Epithelial cell of prostate (primary cell): ENCODE measurements at regions not wholly inside any gene's neighbourhood (a gene's known extent, or its start where the extent isn't known, plus 50 kb on each side); places are given as distances from the start of the nearest gene placed in this dataset.
A peak's percentile ranks its signal among the peaks of the same experiment; 100 is the strongest.

ENCODE experiments used
- DNase-seq: peaks from one replicate; pipeline ENCODE4 v3.0.0-alpha.2; 2011; ENCODE audit warnings: low read depth, low spot score
- H3K27ac ChIP-seq: fragments of 450-650 bp; 2 replicates; pipeline ENCODE4 v1.5.1; 2017; ENCODE audit warnings: mild to moderate bottlenecking

DNA sequence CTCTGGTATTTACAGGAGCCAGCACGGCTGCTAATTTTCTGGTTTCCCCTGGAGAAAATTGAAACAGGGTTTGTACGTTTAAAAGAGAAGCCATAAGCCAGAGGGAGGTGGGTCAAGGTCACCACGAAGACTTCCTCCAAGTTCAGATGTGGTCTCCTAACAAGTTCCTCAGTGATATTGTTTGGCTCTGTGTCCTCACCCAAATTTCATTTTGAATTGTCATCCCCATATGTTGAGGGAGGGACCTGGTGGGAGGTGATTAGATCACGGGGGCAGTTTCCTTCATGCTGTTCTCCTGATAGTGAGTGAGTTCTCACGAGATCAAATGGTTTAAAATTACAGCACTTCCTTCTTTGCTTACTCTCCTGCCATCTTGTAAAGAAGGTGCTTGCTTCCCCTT, 295.4 kb upstream of the DAB1 start:
- H3K27ac ChIP-seq, result no peak overlapping the region
- DNase-seq, result no peak

DNA sequence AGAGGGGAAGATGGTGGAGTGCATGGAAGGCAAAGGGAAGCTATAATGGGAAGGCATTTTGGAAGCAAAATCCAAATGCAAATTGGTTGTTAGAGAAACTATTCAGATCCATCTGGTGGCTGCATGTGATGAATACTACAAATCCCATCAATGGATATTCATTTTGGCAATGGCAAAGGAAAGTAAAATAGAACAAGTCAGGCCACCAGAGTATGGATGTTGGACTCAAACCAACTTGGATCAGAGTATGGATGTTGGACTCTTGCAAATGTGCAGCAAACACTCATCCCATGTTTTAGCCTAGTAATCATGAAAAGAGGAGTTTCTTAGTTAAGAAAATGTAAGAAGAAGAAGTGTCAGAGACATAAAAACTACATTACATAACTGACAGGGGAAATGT, 289.6 kb upstream of the DAB1 start:
- no peak for DNase-seq
- no peak overlapping the region for H3K27ac ChIP-seq

DNA sequence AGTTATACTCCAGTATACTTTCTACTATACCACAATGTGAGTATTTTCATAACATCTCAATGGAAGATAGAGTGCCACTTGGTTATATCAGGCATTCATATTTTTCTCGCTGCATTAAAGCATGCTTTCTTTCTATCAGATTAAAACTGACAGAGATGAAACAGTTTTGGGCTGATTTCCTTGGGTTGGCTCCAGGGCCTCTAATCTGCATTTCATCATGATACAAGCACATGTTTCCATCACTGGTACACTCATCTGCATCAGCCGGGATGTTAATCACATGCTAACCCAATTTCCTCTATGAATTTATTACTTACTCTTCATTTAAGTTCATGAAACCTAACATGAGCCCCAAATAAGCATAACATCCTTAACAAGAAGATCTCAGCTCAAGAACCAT, 289.0 kb upstream of the DAB1 start:
- H3K27ac ChIP-seq, result no peak overlapping the region
- no peak for DNase-seq

DNA sequence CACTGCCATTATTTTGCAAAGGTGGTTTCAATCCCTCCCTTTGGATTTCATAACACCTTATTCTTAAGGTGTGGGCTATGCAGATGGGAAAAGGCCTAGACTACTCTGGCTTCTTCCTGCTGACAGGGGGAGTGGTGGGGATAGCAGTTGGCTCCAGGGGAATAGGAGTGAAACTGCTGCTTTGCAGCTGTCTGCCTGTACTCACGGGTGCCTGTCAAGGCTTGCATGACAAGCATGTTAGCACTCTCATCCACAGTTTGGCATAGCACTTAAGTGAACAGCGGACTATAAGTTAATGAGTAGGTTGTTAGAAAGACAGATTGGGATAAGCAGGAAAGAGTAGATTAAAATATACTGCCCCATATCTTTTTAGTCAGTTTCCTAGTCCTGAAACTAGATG, 287.5 kb upstream of the DAB1 start:
- peak; percentile 16 for DNase-seq
- no peak overlapping the region for H3K27ac ChIP-seq

DNA sequence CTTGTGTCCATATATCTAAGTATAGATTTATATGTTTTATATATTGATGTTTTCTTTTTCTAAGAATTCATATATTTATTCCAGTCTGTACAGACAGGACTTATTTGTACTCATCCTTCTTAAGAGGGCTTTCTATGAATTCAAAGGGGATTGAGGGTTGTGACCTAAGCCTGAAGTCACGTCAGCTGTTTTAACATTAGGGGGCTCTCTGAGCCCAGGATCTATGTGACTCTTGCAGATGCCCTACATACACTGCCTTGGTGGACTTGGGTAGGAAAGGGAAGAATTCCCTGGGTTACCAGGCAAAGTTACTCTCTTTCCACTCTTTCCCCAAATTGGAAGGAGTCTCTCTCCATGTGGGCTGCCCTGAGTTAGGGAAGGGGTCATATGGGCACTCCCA, 283.8 kb upstream of the DAB1 start:
- H3K27ac ChIP-seq, result no peak overlapping the region
- no peak for DNase-seq

DNA sequence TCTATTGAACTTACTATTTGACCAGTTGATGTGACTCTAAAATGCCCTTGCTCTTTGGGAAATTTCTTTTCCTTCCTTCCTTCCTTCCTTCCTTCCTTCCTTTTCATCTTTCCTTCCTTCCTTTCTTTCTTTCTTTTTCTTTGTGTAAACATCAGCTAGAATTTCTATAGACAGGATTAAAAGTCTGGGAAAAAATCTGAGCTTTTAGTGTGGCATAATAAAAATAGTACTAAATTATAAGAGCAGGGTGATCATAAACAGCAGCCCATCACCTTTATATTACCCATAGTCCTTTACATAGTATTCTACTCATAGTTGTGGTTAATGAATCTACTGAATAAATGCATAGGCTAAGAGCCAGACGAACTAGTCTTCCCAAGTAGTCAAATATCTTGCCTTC, 281.0 kb upstream of the DAB1 start:
- no peak overlapping the region for H3K27ac ChIP-seq
- no peak for DNase-seq

DNA sequence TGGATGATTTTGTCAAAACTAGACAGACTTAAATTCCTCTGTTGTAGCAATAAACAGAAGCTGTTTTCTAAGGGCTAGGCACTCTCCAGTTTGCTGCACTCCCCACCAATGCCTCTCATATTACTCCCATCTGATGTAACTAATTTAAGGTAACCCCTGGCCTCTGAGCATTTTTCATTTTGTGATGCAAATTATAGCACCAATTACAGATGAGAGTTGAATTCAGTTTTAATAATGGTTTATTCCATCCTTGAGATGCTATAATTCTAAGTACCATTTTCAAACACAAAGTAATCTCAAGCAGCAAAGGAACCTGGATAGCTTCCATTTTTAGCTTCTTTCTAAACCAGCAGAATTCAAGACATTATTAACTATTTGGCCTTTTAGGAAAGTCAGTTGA, 280.4 kb upstream of the DAB1 start:
- no peak overlapping the region for H3K27ac ChIP-seq
- no peak for DNase-seq

DNA sequence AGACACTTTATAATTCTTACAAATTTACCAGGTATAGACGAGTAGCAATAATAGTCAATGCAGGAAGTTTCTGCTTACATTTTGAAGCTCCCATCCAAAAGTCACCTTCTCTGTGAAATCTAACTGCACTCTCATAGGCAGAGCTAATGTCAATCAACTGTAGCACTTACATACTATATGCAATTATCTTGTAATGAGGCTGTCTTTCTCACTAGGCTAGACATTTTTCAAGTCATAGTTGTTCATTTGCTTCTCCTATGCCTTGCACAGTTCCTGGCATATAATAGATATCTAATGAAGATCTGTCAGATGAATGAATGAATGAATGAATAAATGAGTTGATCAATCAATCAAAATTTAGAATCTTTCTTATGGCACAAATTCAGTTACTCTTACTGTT, 273.0 kb upstream of the DAB1 start:
- H3K27ac ChIP-seq, result no peak overlapping the region
- DNase-seq, result no peak

DNA sequence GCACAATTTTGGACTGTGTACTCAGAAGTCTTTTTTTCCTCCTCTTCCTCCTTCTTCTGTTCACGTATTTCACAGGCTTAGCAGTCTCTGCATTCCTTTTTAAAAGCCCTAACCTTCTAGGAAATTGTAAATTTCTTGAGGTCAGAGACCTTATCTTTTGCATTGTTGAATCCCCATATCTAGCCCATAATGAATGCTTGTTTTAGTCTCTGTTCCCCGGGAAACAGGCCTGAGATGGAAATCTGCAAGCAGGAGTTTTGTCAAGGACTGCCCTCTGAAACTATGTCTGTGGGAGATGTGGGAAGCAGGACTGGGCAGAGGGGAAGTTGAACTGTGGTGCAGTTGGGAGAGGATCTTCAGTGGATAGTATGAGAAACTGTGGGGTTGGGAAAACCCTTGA, 272.2 kb upstream of the DAB1 start:
- no peak for DNase-seq
- no peak overlapping the region for H3K27ac ChIP-seq

DNA sequence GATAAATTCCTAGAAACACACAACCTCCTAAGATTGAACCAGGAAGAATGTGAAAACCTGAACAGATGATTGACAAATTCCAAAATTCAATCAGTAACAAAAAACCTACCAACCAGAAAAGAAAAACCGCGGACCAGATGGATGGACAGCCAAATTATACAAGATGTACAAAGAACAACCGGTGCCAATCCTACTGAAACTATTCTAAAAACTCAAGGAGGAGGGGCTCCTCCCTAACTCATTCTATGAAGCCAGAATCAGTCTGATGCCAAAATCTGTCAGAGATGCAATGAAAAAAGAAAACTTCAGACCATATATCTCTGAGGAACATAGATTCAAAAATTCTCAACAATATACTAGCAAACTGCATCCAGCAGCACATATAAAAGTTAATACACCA, 262.4 kb upstream of the DAB1 start:
- DNase-seq, result no peak
- no peak overlapping the region for H3K27ac ChIP-seq

DNA sequence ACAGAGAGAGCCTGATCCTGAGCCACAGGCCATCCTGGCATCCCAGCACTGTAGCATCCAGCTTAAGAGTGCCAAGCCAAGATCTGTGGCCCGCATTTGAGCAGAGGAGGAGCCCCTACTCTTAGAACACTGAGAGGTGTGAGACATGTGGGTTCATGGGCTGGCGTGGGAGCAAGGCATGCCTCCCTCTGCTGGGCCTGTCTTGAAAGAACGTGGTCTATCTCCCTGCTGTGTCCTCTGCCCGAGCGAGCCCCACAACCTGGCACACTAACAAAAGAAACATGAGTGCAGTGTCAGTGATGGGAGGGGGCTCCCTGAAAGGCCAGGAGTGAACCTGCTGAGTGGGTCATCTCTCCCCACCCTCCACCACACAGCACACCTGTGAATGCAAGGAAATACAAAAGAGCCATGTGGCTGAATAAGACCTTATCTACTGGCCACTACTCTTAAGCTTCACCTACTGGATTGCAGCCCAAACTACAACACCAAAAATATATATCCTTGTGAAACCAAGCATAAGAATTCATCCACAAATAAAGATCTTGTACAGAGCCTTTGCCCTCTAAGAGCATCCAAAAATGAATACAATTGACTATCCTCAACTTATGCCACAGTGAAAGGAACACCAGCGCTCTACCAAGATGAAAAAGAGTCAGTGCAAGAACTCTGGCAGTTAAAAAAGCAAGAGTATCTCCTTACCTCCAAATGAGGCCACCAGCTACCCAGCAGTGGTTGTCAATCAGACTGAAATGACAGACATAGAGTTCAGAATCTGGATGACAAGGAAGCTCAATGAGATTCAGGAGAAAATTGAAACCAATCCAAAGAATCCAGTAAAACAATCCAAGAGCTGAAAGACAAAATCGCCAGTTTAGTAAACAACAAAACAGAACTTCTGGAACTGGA, 259.4 kb upstream of the DAB1 start:
- no peak overlapping the region for H3K27ac ChIP-seq
- DNase-seq, result no peak

DNA sequence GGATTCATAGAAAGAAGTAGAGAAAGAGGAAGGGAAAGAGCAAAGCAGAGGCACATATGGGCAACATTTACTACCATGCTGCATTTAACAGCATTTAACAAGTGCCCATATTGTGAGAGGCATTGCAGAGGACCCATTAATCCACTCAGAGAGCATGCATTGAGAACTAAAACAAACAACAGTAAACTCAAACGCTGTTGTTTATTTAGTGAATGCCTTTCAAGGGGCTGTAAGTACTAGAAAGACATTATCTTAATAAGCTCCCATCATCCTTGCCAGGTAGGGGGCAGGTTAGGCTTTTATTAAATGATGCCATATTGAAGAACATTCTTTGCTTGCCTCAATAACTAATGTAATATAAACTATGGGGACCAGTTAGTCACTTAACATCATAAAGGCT, 254.3 kb upstream of the DAB1 start:
- DNase-seq, result no peak
- H3K27ac ChIP-seq, result no peak overlapping the region

DNA sequence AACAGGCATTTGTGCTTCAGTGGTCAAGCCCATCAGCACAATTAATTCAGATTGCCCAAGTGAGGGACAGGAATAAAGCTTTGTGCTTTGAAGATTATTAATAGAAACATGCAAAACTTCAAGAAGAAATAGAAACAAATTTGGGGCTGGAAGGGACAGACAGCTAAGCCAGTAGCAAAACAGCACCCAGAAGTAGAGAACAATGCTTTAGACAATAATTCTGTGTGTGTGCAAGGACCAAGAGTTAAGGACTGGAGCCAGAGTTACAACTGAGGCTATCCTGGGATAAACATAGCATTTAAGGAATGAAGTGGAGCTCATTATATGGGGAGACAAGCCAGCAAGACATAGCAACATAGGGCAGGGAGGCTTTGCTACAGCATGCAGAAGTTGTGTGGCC, 251.9 kb upstream of the DAB1 start:
- DNase-seq, result no peak
- no peak overlapping the region for H3K27ac ChIP-seq

DNA sequence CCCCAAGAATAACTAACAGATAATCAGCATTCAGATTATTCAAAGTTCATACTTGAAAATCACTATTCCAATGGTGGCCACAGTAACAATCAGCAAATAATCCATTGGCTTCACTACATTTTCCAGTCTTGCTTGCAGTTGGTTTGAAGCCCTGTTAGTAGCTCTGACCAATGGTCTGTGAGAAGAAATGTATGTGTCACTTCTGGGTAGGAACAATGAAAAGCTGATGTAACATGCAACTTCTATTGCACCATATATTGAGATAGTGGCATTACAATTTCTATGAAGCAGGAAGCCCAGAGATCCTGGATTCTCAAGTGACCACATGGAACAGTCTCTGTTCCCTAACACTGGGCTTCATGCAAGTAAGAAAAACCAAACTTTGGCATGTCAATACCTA, 250.9 kb upstream of the DAB1 start:
- DNase-seq, result no peak
- no peak overlapping the region for H3K27ac ChIP-seq

DNA sequence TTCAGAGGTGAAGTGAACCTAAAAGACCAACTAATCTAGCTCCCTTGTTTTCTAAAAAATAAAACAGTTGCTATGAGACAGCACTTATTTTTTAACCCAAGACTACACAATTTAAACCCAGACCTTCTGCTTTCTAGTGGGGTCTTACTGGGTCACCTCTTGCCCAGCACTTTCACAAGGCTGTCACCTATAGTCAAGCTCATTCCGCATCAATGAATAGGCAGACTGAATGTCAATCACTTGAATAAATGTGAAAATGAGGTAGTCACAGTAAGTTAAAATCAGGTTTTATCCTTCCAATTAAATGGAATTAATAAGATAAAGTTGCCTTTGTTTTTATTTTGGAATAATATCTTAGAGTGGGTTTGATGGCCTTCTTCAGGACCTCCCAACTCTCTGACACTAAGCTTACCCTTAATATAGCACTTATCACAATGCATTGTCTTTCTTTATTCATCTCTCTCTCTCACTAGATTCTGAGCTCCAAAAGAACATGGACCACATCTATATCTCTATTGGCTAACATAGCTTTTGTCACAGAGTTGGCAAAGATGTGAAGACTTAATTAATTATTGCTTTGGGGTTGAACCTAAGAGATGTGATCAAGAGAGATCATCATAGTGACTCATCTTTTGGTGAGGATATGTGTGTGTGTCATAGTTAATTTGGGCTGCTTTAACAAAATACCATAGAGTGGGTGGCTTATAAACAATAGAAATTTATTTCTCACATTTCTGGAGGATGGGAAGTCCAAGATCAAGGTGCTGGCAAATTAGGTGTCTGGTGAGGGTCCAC, 248.7 kb upstream of the DAB1 start:
- no peak for DNase-seq
- H3K27ac ChIP-seq, result no peak overlapping the region

DNA sequence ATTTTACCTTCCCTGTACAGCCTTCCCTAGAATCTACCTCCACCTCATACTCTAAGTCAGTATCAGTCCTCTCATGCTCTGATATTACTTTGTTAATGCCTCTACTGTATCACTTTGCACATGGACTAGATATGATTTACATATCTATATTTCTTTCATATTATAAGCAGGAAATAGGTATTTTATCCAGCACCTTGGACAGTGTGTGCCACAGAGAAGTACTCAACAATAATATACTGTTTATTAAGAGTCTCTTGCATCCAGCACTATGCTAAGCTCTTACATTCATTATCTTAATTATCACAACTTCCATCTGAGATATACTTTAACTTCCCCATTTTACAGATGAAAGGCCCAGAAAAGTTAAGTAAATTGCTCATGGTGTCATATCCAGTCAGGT, 247.9 kb upstream of the DAB1 start:
- no peak overlapping the region for H3K27ac ChIP-seq
- no peak for DNase-seq

DNA sequence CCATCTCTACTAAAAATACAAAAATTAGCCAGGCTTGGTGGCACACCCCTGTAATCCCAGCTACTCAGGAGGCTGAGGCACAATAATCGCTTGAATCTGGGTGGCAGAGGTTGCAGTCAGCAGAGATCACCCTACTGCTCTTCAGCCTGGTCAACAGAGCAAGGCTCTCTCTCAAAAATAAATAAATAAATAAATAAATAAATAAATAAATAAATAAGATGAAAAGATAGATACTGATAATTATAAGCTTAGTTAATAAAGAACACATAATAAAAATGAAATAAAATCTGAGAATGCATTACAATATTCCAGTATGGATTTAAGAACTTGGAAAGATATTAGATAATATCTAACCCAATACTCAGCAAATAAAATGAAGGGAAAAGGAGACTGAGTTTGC, 235.9 kb upstream of the DAB1 start:
- no peak overlapping the region for H3K27ac ChIP-seq
- DNase-seq, result no peak

DNA sequence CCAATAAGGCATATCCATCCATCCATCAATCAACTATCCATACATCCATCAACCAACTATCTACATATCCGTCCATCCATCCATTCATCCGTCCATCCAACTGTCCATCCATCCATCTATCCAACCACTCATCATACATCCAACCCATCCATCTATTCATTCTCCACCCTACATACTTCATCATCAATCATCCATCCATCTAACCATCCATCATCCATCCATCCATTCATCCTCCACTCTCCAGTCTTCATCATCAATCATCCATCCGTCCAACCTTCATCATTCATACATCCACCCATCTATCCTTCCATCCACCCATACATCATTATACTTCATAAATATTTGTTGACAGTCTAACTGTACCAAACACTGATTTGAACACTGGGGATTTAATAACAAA, 231.3 kb upstream of the DAB1 start:
- no peak for DNase-seq
- H3K27ac ChIP-seq, result no peak overlapping the region

DNA sequence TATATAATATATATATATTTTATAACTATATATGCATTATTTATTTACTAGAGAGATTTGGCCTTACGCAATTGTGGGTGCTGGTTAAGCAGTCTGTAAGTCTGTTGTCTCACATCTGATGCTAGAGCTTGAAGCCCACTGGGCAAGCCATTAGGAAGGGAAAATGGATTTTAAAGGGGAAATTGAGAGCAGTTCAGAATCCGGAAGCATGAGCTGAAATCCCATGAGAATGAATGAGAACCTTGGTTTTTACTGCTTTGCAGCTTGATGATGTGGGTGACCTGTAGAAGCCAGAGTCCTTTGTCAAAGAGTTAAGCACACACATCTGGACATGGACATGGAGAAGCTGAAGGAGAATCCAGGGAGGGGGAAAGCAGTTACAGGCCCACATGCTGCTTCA, 220.8 kb upstream of the DAB1 start:
- no peak overlapping the region for H3K27ac ChIP-seq
- no peak for DNase-seq

DNA sequence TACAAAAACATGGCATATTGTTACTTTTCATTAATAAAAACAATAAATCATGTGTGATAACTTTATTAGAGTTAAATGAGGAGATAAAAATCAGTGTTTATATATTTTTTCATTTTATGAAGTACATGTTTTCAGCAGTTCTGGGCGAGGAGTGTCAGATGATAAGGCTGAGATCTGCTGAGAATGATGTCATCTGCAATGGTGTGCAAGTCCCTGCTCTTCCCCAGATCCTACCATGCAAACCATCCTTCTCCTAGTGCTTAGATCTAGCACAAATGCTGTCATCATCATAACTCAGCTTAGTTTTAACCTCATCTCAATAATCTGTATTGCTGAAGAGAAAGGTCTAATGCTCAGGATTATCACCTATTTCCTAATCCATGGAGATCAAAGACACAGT, 214.4 kb upstream of the DAB1 start:
- no peak overlapping the region for H3K27ac ChIP-seq
- DNase-seq, result no peak

DNA sequence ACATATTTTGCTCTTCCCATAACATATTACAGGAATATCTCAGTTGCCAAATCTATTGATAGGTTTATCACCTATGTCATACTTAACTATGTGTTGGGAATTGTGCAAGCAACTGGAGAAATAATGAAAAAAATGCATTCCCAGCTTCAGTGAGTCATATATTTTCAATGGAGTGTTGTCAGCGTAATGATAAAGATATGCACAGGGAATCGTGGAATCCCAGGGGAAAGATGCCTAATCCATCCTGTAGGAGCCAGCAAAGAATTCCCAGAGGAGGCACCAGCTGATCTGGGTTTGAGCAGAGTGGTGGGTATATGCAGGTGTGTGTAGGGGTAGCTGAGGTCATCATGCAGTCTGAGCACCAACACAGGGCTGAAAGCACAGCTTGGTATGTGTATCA, 213.3 kb upstream of the DAB1 start:
- no peak for DNase-seq
- H3K27ac ChIP-seq, result no peak overlapping the region

DNA sequence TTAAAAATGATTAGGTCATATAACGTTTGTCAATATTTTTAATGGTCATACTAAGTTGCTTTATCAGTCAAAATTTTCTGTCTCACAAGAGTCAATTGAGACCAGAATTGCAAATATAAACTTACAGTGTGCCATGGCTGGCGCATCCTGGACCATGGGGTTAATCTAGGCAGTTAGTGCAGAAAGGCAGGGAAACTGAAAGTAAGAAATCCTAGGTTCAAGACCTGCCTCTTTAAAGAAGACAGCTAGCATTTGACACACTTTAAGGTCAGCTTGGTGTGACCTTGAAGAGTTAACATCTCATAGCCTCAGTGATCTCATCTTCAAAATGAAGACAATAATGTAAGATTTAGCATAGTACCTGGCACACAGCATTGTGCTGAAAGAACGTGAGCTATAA, 210.0 kb upstream of the DAB1 start:
- no peak overlapping the region for H3K27ac ChIP-seq
- no peak for DNase-seq
